Adrenal gland (tissue), 9 donors: ENCODE measurements at regions not wholly inside any gene's neighbourhood (a gene's known extent, or its start where the extent isn't known, plus 50 kb on each side); places are given as distances from the start of the nearest gene placed in this dataset.

Source experiments
- DNase-seq, 7 donors: peaks; one replicate each; pipeline ENCODE4 v3.0.0-alpha.2; 2019 to 2020
- H3K27ac ChIP-seq, 5 donors: fragments of 200-600 bp; sonication (generic) in 4 of 5; 1 replicate in 3 of 5; 2 replicates in 2 of 5; pipeline versions ENCODE4 v1.5.1 to v1.8.0; 2016 to 2020; ENCODE audit warnings: mild to moderate bottlenecking in 1 of 5
- H3K27me3 ChIP-seq: fragments of 200-600 bp; 2 replicates; pipeline ENCODE4 v1.8.0; 2021
- H3K36me3 ChIP-seq, 2 donors: fragments of 200-600 bp; replicated peaks in 1 of 2; 1 replicate in 1 of 2; 2 replicates in 1 of 2; pipeline versions ENCODE4 v1.5.1 to v1.8.0; 2018 to 2022
- H3K4me1 ChIP-seq, 2 donors: fragments of 200-600 bp; replicated peaks in 1 of 2; 1 replicate in 1 of 2; 2 replicates in 1 of 2; pipeline versions ENCODE4 v1.5.1 to v1.8.0; 2018 to 2021
- H3K4me3 ChIP-seq, 4 donors: fragments of 200-600 bp; sonication (generic) in 3 of 4; one replicate each; pipeline ENCODE4 v1.5.1; 2016 to 2018
- H3K9me3 ChIP-seq, 3 donors: fragments of 200-600 bp; sonication (generic) in 1 of 3; replicated peaks in 1 of 3; 1 replicate in 2 of 3; 2 replicates in 1 of 3; pipeline versions ENCODE4 v1.5.1 to v1.8.0; 2016 to 2021
- POLR2A ChIP-seq, 2 donors: fragments of 450-650 bp; IDR thresholded peaks; one replicate each; pipeline ENCODE4 v1.6.1; 2017; ENCODE audit warnings: antibody characterized with exemption in 2 of 2, mild to moderate bottlenecking in 2 of 2, moderate library complexity in 1 of 2
- WGBS, 4 donors: extraction: QIAGEN DNeasy Blood & Tissue Kit in 2 of 4; methylation state at CpG; one replicate each; pipeline versions ENCODE4 v1.1.5 to v1.1.7; 2013 to 2017; 5-methylcytosine and 5-hydroxymethylcytosine counted together
- intact Hi-C, 2 donors: fragments of 100-400 bp; cut with DNase I; formaldehyde crosslinking; loops; one replicate each; pipeline versions ENCODE4 v1.14.1 to v1.15.0; 2022 to 2023
- TF ChIP-seq, protein P1 (sequence below), 6 experiments: fragments of 450-650 bp in 4 of 6; fragments of 200-600 bp in 2 of 6; sonication (generic) in 1 of 6; IDR thresholded peaks; 1 replicate in 5 of 6; 2 replicates in 1 of 6; pipeline versions ENCODE4 v1.5.1 to v1.8.0; 2016 to 2021; ENCODE audit warnings: antibody characterized with exemption in 6 of 6, mild to moderate bottlenecking in 2 of 6, moderate library complexity in 1 of 6
- donor health status: healthy with polysubstance abuse.
- donor health status: Bipolar disorder and iron deficiency.
- donor health status: DM: yes; HTN: yes; CAD: no.
- donor health status: DM: no; HTN: no; CAD: no.
- donor health status: DM: no; HTN: no; CAD: no.

DNA sequence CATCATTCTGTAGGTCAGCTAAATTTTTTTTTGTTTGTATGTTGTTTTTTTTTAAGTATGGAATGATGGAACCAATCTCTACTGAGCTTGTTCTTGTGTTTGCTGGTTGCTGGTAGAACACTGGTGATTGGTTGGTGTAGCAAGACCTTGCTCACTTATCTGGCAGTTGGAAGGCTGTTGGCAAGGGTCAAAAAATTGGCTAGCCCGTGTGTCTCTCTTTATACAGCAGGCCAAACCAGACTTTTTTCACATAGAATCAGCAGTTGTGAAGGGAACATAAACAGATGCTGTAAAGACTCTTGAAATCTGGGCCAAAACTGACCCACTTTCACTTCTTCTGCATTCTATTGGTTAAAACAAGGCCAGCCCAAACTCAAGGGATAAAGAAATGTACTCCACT, 2026.5 kb downstream of the LRRC4C start:
- DNase-seq = no peak
- no peaks in the 10 kb centered on the region for H3K4me1 ChIP-seq
- no peaks in the 10 kb centered on the region for H3K9me3 ChIP-seq
- H3K27ac ChIP-seq = no peak overlapping the region
- 0 to 21% (median 12%) methylated on average over 1 of the region's 1 CpG for WGBS, 4 donors
- no peak overlapping the region for H3K4me3 ChIP-seq
- no peaks in the 10 kb centered on the region for H3K36me3 ChIP-seq
- H3K27me3 ChIP-seq = no peaks in the 10 kb centered on the region
- TF ChIP-seq, protein P1, sequence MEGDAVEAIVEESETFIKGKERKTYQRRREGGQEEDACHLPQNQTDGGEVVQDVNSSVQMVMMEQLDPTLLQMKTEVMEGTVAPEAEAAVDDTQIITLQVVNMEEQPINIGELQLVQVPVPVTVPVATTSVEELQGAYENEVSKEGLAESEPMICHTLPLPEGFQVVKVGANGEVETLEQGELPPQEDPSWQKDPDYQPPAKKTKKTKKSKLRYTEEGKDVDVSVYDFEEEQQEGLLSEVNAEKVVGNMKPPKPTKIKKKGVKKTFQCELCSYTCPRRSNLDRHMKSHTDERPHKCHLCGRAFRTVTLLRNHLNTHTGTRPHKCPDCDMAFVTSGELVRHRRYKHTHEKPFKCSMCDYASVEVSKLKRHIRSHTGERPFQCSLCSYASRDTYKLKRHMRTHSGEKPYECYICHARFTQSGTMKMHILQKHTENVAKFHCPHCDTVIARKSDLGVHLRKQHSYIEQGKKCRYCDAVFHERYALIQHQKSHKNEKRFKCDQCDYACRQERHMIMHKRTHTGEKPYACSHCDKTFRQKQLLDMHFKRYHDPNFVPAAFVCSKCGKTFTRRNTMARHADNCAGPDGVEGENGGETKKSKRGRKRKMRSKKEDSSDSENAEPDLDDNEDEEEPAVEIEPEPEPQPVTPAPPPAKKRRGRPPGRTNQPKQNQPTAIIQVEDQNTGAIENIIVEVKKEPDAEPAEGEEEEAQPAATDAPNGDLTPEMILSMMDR (IDR thresholded peaks at IDR 0.05) = no peak
- TF ChIP-seq POLR2A (IDR thresholded peaks at IDR 0.05) = no peak
- intact Hi-C loops = no loop called here

DNA sequence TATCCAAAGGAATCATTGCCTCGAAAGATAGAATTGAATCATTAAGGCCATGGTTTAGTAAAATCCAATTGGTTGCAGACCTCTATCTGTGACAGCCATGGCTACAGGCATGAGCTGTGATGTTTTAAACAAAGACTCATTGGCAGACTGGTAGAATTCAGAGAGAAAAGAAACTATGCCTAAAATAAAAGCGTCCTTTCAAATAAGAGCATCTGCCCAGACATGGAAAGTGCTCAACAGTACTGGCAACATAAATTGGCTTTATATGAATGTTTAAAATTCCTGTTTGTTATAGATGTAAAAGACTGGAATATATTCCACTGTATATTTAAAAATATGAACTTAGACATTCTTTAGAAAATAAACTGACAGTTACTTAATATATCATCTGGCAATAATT, 2034.2 kb downstream of the LRRC4C start:
- intact Hi-C loops = no loop called here
- no peak for DNase-seq

GRCh38 chr11:39412117-39412516, 2047.3 kb downstream of the LRRC4C start:
- no peaks in the 10 kb centered on the region for H3K9me3 ChIP-seq
- no peaks in the 10 kb centered on the region for H3K4me1 ChIP-seq
- H3K27me3 ChIP-seq = no peaks in the 10 kb centered on the region
- WGBS, 4 donors = 63 to 74% (median 70%) methylated on average over 1 of the region's 1 CpG
- H3K27ac ChIP-seq = no peak overlapping the region
- DNase-seq = no peak
- no peak overlapping the region for H3K4me3 ChIP-seq
- TF ChIP-seq, protein P1 (IDR thresholded peaks at IDR 0.05) = no peak
- TF ChIP-seq POLR2A (IDR thresholded peaks at IDR 0.05) = no peak
- H3K36me3 ChIP-seq = no peaks in the 10 kb centered on the region
- intact Hi-C loops = no loop called here

More for the DNA sequence above, 2034.2 kb downstream of the LRRC4C start:
- TF ChIP-seq, protein P1 (IDR thresholded peaks at IDR 0.05) = no peak
- no peak for TF ChIP-seq POLR2A (IDR thresholded peaks at IDR 0.05)
- Histone ChIP-seq H3K4me3 (no peak overlapping the region), H3K27ac (no peak overlapping the region), H3K36me3 (no peaks in the 10 kb centered on the region), H3K27me3 (no peaks in the 10 kb centered on the region), H3K4me1 (no peaks in the 10 kb centered on the region), H3K9me3 (no peaks in the 10 kb centered on the region)
- 83 to 91% (median 87%) methylated on average over 2 of the region's 2 CpGs for WGBS, 4 donors

DNA sequence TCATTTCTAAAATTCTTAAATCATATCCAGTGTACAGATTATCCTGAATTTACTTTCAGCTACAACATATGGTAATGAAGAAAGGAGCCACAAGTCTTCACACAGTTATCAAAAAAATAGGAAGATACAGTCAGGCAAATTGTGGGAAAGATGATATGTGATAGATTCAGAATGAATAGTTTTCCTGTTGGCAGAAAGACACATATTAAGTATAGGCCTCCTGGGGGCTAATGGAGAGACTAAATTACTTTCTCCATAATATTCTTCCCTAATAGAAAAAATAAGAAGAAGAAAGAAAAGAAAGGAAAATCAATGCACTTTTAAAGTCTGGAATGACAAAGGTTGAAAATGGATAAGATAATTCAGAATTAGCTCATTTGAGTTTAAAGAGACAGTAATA, 2073.5 kb downstream of the LRRC4C start:
- H3K9me3 ChIP-seq = no peaks in the 10 kb centered on the region
- H3K4me3 ChIP-seq = no peak overlapping the region
- TF ChIP-seq, protein P1 (IDR thresholded peaks at IDR 0.05) = no peak
- no peak for TF ChIP-seq POLR2A (IDR thresholded peaks at IDR 0.05)
- H3K4me1 ChIP-seq = no peaks in the 10 kb centered on the region
- no peak overlapping the region for H3K27ac ChIP-seq
- DNase-seq = no peak
- intact Hi-C loops = no loop called here
- no peaks in the 10 kb centered on the region for H3K27me3 ChIP-seq
- no peaks in the 10 kb centered on the region for H3K36me3 ChIP-seq
